NT2/D1 (cell line): ENCODE measurements at regions not wholly inside any gene's neighbourhood (a gene's known extent, or its start where the extent isn't known, plus 50 kb on each side); places are given as distances from the start of the nearest gene placed in this dataset.

Experiments used
- DNase-seq: peaks from one replicate; pipeline ENCODE4 v3.0.0-alpha.2; 2011; ENCODE audit warnings: low read depth, low spot score
- H3K27me3 ChIP-seq: 2 replicates; pipeline ENCODE4 v1.6.0; 2011; ENCODE audit warnings: mild to moderate bottlenecking; ENCODE audit not compliant: insufficient read length, insufficient read depth
- H3K36me3 ChIP-seq: 2 replicates; pipeline ENCODE4 v1.6.1; 2011; ENCODE audit warnings: mild to moderate bottlenecking, low read length, mixed read lengths; ENCODE audit not compliant: insufficient read depth, insufficient read length
- H3K4me1 ChIP-seq: 2 replicates; pipeline ENCODE4 v1.5.1; 2011; ENCODE audit not compliant: insufficient read depth, insufficient read length
- H3K4me3 ChIP-seq: 2 replicates; pipeline ENCODE4 v1.5.1; 2011; ENCODE audit warnings: low read depth; ENCODE audit not compliant: insufficient read length
- H3K9ac ChIP-seq: 2 replicates; pipeline ENCODE4 v1.6.0; 2011; ENCODE audit warnings: low read depth; ENCODE audit not compliant: insufficient read length
- H3K9me3 ChIP-seq: 2 replicates; pipeline ENCODE4 v1.5.1; 2011; ENCODE audit warnings: mild to moderate bottlenecking, low read length; ENCODE audit not compliant: insufficient read depth
- SUZ12 ChIP-seq: IDR thresholded peaks from 2 replicates; pipeline ENCODE4 v1.6.1; 2011; ENCODE audit not compliant: insufficient read length, insufficient read depth; ENCODE audit errors: extremely low read depth
- YY1 ChIP-seq: IDR thresholded peaks from 2 replicates; pipeline ENCODE4 v1.6.1; 2011; ENCODE audit not compliant: insufficient read length, insufficient read depth
- ZNF274 ChIP-seq: IDR thresholded peaks from 2 replicates; pipeline ENCODE4 v1.6.1; 2011; ENCODE audit warnings: mild to moderate bottlenecking, low read depth, low read length

GRCh38 chr10:117781216-117781831 is 238.8 kb downstream of the EMX2 start:
- DNase-seq: no peak
- H3K27me3 ChIP-seq: no peaks in the 10 kb centered on the region
- H3K4me1 ChIP-seq: no peaks in the 10 kb centered on the region
- no peak overlapping the region for H3K4me3 ChIP-seq
- H3K9ac ChIP-seq: no peak overlapping the region
- no peaks in the 10 kb centered on the region for H3K9me3 ChIP-seq
- TF ChIP-seq SUZ12: no peak
- no peak for TF ChIP-seq YY1
- no peak for TF ChIP-seq ZNF274
- H3K36me3 ChIP-seq: no peaks in the 10 kb centered on the region

GRCh38 chr10:117782276-117782675 is 239.7 kb downstream of the EMX2 start:
- Histone ChIP-seq H3K9me3 (no peaks in the 10 kb centered on the region), H3K27me3 (no peaks in the 10 kb centered on the region), H3K9ac (no peak overlapping the region), H3K36me3 (no peaks in the 10 kb centered on the region), H3K4me3 (no peak overlapping the region), H3K4me1 (no peaks in the 10 kb centered on the region)
- no peak for DNase-seq
- no peak for TF ChIP-seq ZNF274
- TF ChIP-seq YY1: no peak
- TF ChIP-seq SUZ12: no peak

- Histone ChIP-seq H3K27me3 (no peaks in the 10 kb centered on the region), H3K9me3 (no peaks in the 10 kb centered on the region), H3K4me3 (no peak overlapping the region), H3K36me3 (no peaks in the 10 kb centered on the region), H3K4me1 (no peaks in the 10 kb centered on the region), H3K9ac (no peak overlapping the region)
- no peak for DNase-seq
- TF ChIP-seq YY1 (no peak), SUZ12 (no peak), ZNF274 (no peak)
Measured at GRCh38 chr10:117783698-117784395, 241.3 kb downstream of the EMX2 start.

DNA sequence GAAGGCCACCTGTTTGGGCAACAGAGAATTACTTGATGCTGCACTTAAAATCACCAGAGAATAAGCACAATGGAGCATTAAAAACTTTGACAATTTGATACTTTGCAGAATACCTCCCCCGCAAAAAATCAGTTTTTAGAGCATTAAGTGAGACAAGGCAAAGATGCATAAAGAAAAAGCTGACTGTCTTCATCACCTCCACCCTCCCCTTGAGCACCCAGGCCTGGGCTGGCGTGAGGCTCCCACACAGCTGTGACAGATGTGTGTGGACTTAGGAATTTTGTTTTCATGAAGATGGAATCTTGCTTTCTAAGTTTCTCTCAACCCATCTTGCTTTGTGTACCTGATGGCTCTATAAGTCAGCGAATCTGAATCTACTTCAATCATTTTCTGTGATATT is 242.2 kb downstream of the EMX2 start:
- Histone ChIP-seq H3K9ac (no peak overlapping the region), H3K27me3 (no peaks in the 10 kb centered on the region)

DNA sequence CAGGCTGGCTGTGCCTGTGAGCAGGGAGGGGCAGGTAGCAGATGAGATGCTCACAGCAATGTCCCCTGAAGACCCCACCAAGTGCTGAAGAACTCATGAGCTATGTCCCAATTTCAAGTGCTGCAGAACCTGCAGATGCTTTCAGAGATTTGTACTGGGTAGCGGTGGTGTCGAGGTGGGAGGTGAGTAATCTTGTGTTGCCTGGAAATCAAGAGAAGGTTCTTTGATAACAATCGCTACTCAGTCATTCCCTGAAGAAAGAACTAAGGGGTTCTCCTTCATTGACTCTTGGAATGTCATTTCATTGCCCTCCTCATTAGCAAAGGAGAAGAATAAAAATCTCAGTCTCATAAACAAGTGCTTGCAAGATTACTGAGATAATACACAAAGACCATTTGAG is 246.4 kb downstream of the EMX2 start:
- no peaks in the 10 kb centered on the region for H3K4me1 ChIP-seq
- H3K36me3 ChIP-seq: no peaks in the 10 kb centered on the region
- H3K27me3 ChIP-seq: no peaks in the 10 kb centered on the region
- no peaks in the 10 kb centered on the region for H3K9me3 ChIP-seq
- TF ChIP-seq YY1 (no peak), SUZ12 (no peak), ZNF274 (no peak)
- no peak overlapping the region for H3K4me3 ChIP-seq
- no peak for DNase-seq
- H3K9ac ChIP-seq: no peak overlapping the region

More for the DNA sequence above, 242.2 kb downstream of the EMX2 start:
- Histone ChIP-seq H3K36me3 (no peaks in the 10 kb centered on the region), H3K9me3 (no peaks in the 10 kb centered on the region), H3K4me1 (no peaks in the 10 kb centered on the region), H3K4me3 (no peak overlapping the region)
- TF ChIP-seq YY1: no peak
- no peak for TF ChIP-seq ZNF274
- TF ChIP-seq SUZ12: no peak
- no peak for DNase-seq

GRCh38 chr10:117790179-117790578 is 247.6 kb downstream of the EMX2 start:
- TF ChIP-seq ZNF274: no peak
- no peaks in the 10 kb centered on the region for H3K4me1 ChIP-seq
- DNase-seq: no peak
- no peaks in the 10 kb centered on the region for H3K9me3 ChIP-seq
- H3K36me3 ChIP-seq: no peaks in the 10 kb centered on the region
- no peak overlapping the region for H3K4me3 ChIP-seq
- no peaks in the 10 kb centered on the region for H3K27me3 ChIP-seq
- no peak overlapping the region for H3K9ac ChIP-seq

DNA sequence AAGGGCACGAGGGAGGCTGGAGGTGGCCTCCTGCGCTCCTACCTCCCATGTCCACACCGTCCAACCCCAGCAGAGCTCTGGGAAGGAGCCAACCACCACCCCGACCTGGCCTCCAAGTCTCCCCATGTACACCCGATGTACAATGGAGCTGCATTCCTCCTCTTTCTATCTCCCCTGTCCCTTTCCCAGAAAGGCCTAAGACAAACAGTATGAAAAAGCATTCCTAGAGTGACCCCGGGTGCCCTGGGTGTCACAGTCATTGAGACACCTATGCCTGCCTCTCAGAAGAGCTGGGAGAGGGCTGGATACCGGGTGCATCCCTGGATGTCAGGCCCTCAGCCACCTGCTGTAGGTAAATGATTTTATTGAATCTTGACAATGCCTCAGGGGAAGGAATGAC is 248.1 kb downstream of the EMX2 start:
- Histone ChIP-seq H3K4me1 (no peaks in the 10 kb centered on the region), H3K4me3 (no peak overlapping the region), H3K36me3 (no peaks in the 10 kb centered on the region), H3K9ac (no peak overlapping the region), H3K9me3 (no peaks in the 10 kb centered on the region), H3K27me3 (no peaks in the 10 kb centered on the region)
- no peak for DNase-seq
- TF ChIP-seq YY1 (no peak), SUZ12 (no peak), ZNF274 (no peak)

- Histone ChIP-seq H3K4me1 (no peaks in the 10 kb centered on the region), H3K9ac (no peak overlapping the region), H3K27me3 (no peaks in the 10 kb centered on the region), H3K36me3 (no peaks in the 10 kb centered on the region), H3K9me3 (no peaks in the 10 kb centered on the region), H3K4me3 (no peak overlapping the region)
- TF ChIP-seq ZNF274 (no peak), SUZ12 (no peak), YY1 (no peak)
- no peak for DNase-seq
Measured at GRCh38 chr10:117792214-117792613, 249.7 kb downstream of the EMX2 start.
